Osteoblast (primary cell): ENCODE measurements at regions not wholly inside any gene's neighbourhood (a gene's known extent, or its start where the extent isn't known, plus 50 kb on each side); places are given as distances from the start of the nearest gene placed in this dataset.

Experiments
- DNase-seq: peaks from one replicate; pipeline ENCODE4 v3.0.0; 2011; ENCODE audit warnings: low spot score, mixed read lengths; ENCODE audit not compliant: insufficient read length; ENCODE audit errors: missing footprints
- H2AFZ ChIP-seq: 2 replicates; pipeline ENCODE4 v1.6.0; 2011; ENCODE audit warnings: mild to moderate bottlenecking, low read length
- H3K27ac ChIP-seq: 2 replicates; pipeline ENCODE4 v1.5.1; 2011; ENCODE audit warnings: mild to moderate bottlenecking, low read depth, low read length, moderate library complexity
- H3K27me3 ChIP-seq: 2 replicates; pipeline ENCODE4 v1.6.0; 2012; ENCODE audit warnings: mild to moderate bottlenecking, control low read depth, inconsistent platforms, low read length, moderate library complexity; ENCODE audit not compliant: insufficient read depth
- H3K36me3 ChIP-seq: 2 replicates; pipeline ENCODE4 v1.5.1; 2011; ENCODE audit warnings: mild to moderate bottlenecking, low read length, control low read depth, moderate library complexity; ENCODE audit not compliant: insufficient read depth
- H3K4me1 ChIP-seq: 2 replicates; pipeline ENCODE4 v1.5.1; 2011; ENCODE audit warnings: mild to moderate bottlenecking, low read length, control low read depth, moderate library complexity; ENCODE audit not compliant: insufficient read depth
- H3K4me2 ChIP-seq: 2 replicates; pipeline ENCODE4 v1.6.0; 2011; ENCODE audit warnings: mild to moderate bottlenecking, low read length; ENCODE audit not compliant: insufficient read depth
- H3K4me3 ChIP-seq: fragments of 200-600 bp; sonication (generic); 3 replicates; pipeline ENCODE4 v1.5.1; 2012; ENCODE audit warnings: mild to moderate bottlenecking, low read length, inconsistent platforms; ENCODE audit not compliant: insufficient read depth
- H3K79me2 ChIP-seq: 2 replicates; pipeline ENCODE4 v1.6.0; 2012; ENCODE audit warnings: mild to moderate bottlenecking, low read length, control low read depth, inconsistent platforms; ENCODE audit not compliant: insufficient read depth
- H3K9me3 ChIP-seq: 2 replicates; pipeline ENCODE4 v1.5.1; 2011; ENCODE audit warnings: low read depth, low read length, control low read depth
- H4K20me1 ChIP-seq: 2 replicates; pipeline ENCODE4 v1.6.0; 2012; ENCODE audit warnings: mild to moderate bottlenecking, low read length, control low read depth; ENCODE audit not compliant: insufficient read depth
- CTCF ChIP-seq: IDR thresholded peaks from 2 replicates; pipeline ENCODE4 v1.5.1; 2011; ENCODE audit warnings: mild to moderate bottlenecking, low read depth, low read length, moderate library complexity; ENCODE audit errors: extremely low read depth

- no peak overlapping the region for H3K4me3 ChIP-seq
- TF ChIP-seq CTCF: no peak
- H4K20me1 ChIP-seq: no peaks in the 10 kb centered on the region
- no peaks in the 10 kb centered on the region for H3K36me3 ChIP-seq
- no peak overlapping the region for H3K4me2 ChIP-seq
- no peaks in the 10 kb centered on the region for H3K27me3 ChIP-seq
- no peak overlapping the region for H2AFZ ChIP-seq
- H3K9me3 ChIP-seq: no peaks in the 10 kb centered on the region
- no peaks in the 10 kb centered on the region for H3K4me1 ChIP-seq
- H3K27ac ChIP-seq: no peak overlapping the region
- DNase-seq: no peak
- no peaks in the 10 kb centered on the region for H3K79me2 ChIP-seq
These were observed 190.6 kb downstream of the VRK1 start for GRCh38 chr14:96987771-96988170.

DNA sequence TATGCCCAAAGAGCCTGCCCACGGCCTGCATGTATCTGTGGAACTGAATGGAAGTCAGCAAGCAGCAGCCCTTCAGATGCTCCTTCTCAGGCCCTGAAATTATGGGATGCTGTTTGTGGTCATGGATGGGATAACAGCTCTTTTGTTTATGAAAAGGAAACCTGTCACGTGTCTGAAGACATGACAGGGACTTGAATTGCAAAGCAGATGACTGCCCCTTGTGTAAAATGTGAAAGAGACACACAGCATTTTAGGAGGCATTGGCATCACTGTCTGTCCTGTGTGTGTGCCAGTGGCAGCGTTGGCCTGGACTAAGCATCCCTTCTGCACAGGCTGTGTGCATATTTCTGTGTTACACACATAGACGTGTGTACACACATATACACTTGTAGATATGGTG lies 192.1 kb downstream of the VRK1 start:
- no peak overlapping the region for H3K27ac ChIP-seq
- no peaks in the 10 kb centered on the region for H3K9me3 ChIP-seq
- no peak for DNase-seq
- no peak overlapping the region for H3K4me3 ChIP-seq
- H3K4me1 ChIP-seq: no peaks in the 10 kb centered on the region
- H3K27me3 ChIP-seq: no peaks in the 10 kb centered on the region
- no peak overlapping the region for H2AFZ ChIP-seq
- no peak overlapping the region for H3K4me2 ChIP-seq
- H3K36me3 ChIP-seq: no peaks in the 10 kb centered on the region
- H4K20me1 ChIP-seq: no peaks in the 10 kb centered on the region
- no peak for TF ChIP-seq CTCF
- no peaks in the 10 kb centered on the region for H3K79me2 ChIP-seq

DNA sequence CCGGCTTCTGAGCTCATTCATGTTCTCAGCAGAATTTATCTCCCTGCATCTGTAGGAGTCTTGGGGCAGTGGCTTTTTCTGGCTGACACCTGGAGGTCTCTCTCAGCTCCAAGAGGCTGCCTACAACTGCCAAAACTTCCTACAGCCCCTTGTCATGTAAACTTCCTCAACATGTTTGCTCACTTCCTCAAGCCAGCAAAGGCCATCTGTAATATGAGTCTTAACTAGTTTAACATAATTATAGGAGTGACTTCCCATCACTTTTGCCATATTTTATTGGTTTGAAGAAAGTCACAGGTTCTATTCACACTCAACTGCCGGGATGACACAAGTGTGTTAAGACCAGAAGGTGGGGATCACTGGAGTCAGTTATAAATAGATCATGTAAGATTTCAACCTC lies 194.0 kb downstream of the VRK1 start:
- Histone ChIP-seq H3K79me2 (no peaks in the 10 kb centered on the region), H3K27me3 (no peaks in the 10 kb centered on the region), H4K20me1 (no peaks in the 10 kb centered on the region), H2AFZ (no peak overlapping the region), H3K9me3 (no peaks in the 10 kb centered on the region), H3K27ac (no peak overlapping the region), H3K4me1 (no peaks in the 10 kb centered on the region), H3K4me2 (no peak overlapping the region), H3K36me3 (no peaks in the 10 kb centered on the region), H3K4me3 (no peak overlapping the region)
- no peak for TF ChIP-seq CTCF
- DNase-seq: no peak

DNA sequence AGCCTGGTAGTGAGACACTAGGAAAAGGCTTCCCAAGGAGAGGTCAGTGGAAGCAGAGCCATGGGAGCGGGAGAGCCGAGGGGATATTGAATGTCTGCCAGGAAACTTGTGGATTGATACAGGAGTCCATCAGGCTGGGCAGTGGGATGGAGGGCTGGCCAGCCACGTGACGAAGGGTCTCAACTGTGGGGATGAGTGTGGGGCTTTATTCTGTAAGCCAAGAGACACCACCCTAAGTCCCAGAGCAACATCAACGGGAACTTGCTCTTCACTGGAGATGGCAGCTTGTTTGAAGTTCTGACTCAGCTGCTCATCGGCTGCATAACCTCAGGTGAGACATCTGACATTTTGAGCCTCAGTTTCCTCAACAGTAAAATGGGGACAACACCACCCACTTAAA lies 197.8 kb downstream of the VRK1 start:
- DNase-seq: peak; percentile 70
- Histone ChIP-seq H4K20me1 (no peaks in the 10 kb centered on the region), H3K27ac (no peak overlapping the region), H3K27me3 (no peaks in the 10 kb centered on the region), H3K4me2 (no peak overlapping the region), H3K4me3 (no peak overlapping the region), H3K4me1 (no peaks in the 10 kb centered on the region), H3K9me3 (no peaks in the 10 kb centered on the region), H3K36me3 (no peaks in the 10 kb centered on the region), H3K79me2 (no peaks in the 10 kb centered on the region), H2AFZ (no peak overlapping the region)
- no peak for TF ChIP-seq CTCF
